GM23248 (cell line): ENCODE measurements at regions not wholly inside any gene's neighbourhood (a gene's known extent, or its start where the extent isn't known, plus 50 kb on each side); places are given as distances from the start of the nearest gene placed in this dataset.

Experiments
- EZH2 ChIP-seq: fragments of 200-600 bp; sonication (generic); IDR thresholded peaks from 2 replicates; pipeline ENCODE4 v1.6.1; 2018; ENCODE audit warnings: antibody characterized with exemption, mild to moderate bottlenecking; ENCODE audit not compliant: insufficient read depth, poor library complexity, severe bottlenecking
- EZH2phosphoT487 ChIP-seq: fragments of 200-600 bp; sonication (generic); IDR thresholded peaks from 2 replicates; pipeline ENCODE4 v1.6.1; 2018; ENCODE audit warnings: antibody characterized with exemption, moderate library complexity, mild to moderate bottlenecking, low read depth; ENCODE audit not compliant: insufficient read depth

DNA sequence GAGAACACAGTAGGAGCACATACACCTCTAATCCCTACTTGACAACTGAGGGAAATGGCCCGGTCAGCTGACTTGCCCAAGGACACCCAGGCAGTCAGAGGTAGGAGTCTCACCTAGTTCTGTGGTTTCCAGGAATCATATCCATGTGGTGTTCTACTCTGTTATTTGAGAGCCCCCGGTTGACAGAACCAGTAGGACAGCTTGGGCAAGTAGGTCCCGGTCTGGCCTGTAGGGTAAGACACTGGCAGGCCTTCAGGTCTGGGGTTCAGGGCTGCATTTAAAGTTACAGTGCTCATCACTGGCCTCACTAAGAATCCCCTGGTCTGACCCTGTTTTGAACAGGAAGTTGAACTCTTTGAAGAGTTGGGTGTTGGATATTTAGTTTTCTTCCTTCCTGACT is 476.1 kb downstream of the SHQ1 start:
- no peak for TF ChIP-seq EZH2
- TF ChIP-seq EZH2phosphoT487, result no peak
